Esophagus muscularis mucosa (tissue), 4 donors: ENCODE measurements at regions not wholly inside any gene's neighbourhood (a gene's known extent, or its start where the extent isn't known, plus 50 kb on each side); places are given as distances from the start of the nearest gene placed in this dataset.

Experiments
- CTCF ChIP-seq, 3 experiments: fragments of 200-600 bp in 2 of 3; fragments of 450-650 bp in 1 of 3; sonication (generic) in 2 of 3; IDR thresholded peaks; one replicate each; pipeline ENCODE4 v1.5.1; 2017 to 2019; ENCODE audit warnings: antibody characterized with exemption in 3 of 3, mild to moderate bottlenecking in 2 of 3, moderate library complexity in 1 of 3
- EP300 ChIP-seq: sonication (generic); formaldehyde crosslinking; IDR thresholded peaks from one replicate; pipeline ENCODE4 v1.6.1; 2017; ENCODE audit warnings: antibody characterized with exemption
- POLR2A ChIP-seq: fragments of 450-650 bp; IDR thresholded peaks from one replicate; pipeline ENCODE4 v1.6.1; 2017; ENCODE audit warnings: antibody characterized with exemption, moderate library complexity, mild to moderate bottlenecking, low read depth

GRCh38 chr1:221356693-221357092, 385.2 kb downstream of the DUSP10 start:
- TF ChIP-seq POLR2A (no peak), CTCF (IDR thresholded peaks at IDR 0.05) (no peak), EP300 (no peak)
